Hepatic stellate cell (primary cell): ENCODE measurements at regions not wholly inside any gene's neighbourhood (a gene's known extent, or its start where the extent isn't known, plus 50 kb on each side); places are given as distances from the start of the nearest gene placed in this dataset.
"Not testable (repeated sequence)": the region's sequence is repeated elsewhere in the genome, so short reads cannot be mapped to it uniquely, and the experiment has no call there.

Experiments used
- DNase-seq: peaks from one replicate; pipeline ENCODE4 v3.0.0; 2011; ENCODE audit warnings: low spot score

- no peak for DNase-seq
Measured at GRCh38 chr14:101616202-101616601, 54.9 kb downstream of the DIO3 start.

- no peak for DNase-seq
Measured at GRCh38 chr14:101619484-101619883, 58.2 kb downstream of the DIO3 start.

- DNase-seq, result no peak
Measured at GRCh38 chr14:101620031-101620788, 58.9 kb downstream of the DIO3 start.

- DNase-seq, result no peak
Measured at GRCh38 chr14:101620821-101621785, 59.8 kb downstream of the DIO3 start.

GRCh38 chr14:101622251-101623076, 61.2 kb downstream of the DIO3 start:
- DNase-seq, result no peak

- no peak for DNase-seq
Measured at GRCh38 chr14:101623077-101623372, 61.7 kb downstream of the DIO3 start.

- no peak for DNase-seq
Measured at GRCh38 chr14:101623685-101624444, 62.6 kb downstream of the DIO3 start.

- no peak for DNase-seq
Measured at GRCh38 chr14:101624536-101624935, 63.2 kb downstream of the DIO3 start.

GRCh38 chr14:101625336-101626097, 64.2 kb downstream of the DIO3 start:
- DNase-seq, result no peak

- DNase-seq, result no peak
Measured at GRCh38 chr14:101626331-101626730, 65.0 kb downstream of the DIO3 start.

- no peak for DNase-seq
Measured at GRCh38 chr14:101627915-101628262, 66.6 kb downstream of the DIO3 start.

- peak; percentile 82 for DNase-seq
Measured at GRCh38 chr14:101628471-101628966, 67.2 kb downstream of the DIO3 start.

GRCh38 chr14:101628975-101629374, 67.7 kb downstream of the DIO3 start:
- DNase-seq, result no peak

GRCh38 chr14:101630056-101630965, 69.0 kb downstream of the DIO3 start:
- no peak for DNase-seq

GRCh38 chr14:101631199-101631598, 69.9 kb downstream of the DIO3 start:
- DNase-seq, result no peak

- not testable (repeated sequence) for DNase-seq
Measured at GRCh38 chr14:101631970-101632369, 70.7 kb downstream of the DIO3 start.

- DNase-seq, result no peak
Measured at GRCh38 chr14:101632520-101632919, 71.2 kb downstream of the DIO3 start.

- DNase-seq, result no peak
Measured at GRCh38 chr14:101633276-101633675, 72.0 kb downstream of the DIO3 start.

GRCh38 chr14:101634202-101634849, 73.0 kb downstream of the DIO3 start:
- DNase-seq, result no peak
